HEK293T (cell line): ENCODE measurements at regions not wholly inside any gene's neighbourhood (a gene's known extent, or its start where the extent isn't known, plus 50 kb on each side); places are given as distances from the start of the nearest gene placed in this dataset.
"Not testable (repeated sequence)": the region's sequence is repeated elsewhere in the genome, so short reads cannot be mapped to it uniquely, and the experiment has no call there.

Source experiments
- CTCF ChIA-PET: fragments of 350-600 bp; formaldehyde crosslinking; extraction: SDS; loops from one replicate; lab custom pipeline; 2021; ENCODE audit warnings: antibody characterized with exemption, inconsistent platforms; lab: Yijun Ruan, JAX
- POLR2A ChIA-PET: fragments of 350-600 bp; formaldehyde crosslinking; extraction: SDS; loops from one replicate; lab custom pipeline; 2020; ENCODE audit warnings: antibody characterized with exemption, inconsistent platforms; lab: Yijun Ruan, JAX
- DNase-seq: peaks from one replicate; pipeline ENCODE4 v3.0.0; 2012; ENCODE audit warnings: mixed read lengths; ENCODE audit errors: extremely low spot score
- ARNT ChIP-seq: fragments of 450-650 bp; IDR thresholded peaks from 2 replicates; pipeline ENCODE4 v1.6.1; 2017; ENCODE audit warnings: mild to moderate bottlenecking
- BHLHE40 ChIP-seq: fragments of 450-650 bp; IDR thresholded peaks from 2 replicates; pipeline ENCODE4 v1.6.1; 2016; ENCODE audit warnings: mild to moderate bottlenecking, moderate library complexity, borderline replicate concordance
- CTBP1 ChIP-seq: fragments of 450-650 bp; IDR thresholded peaks from 2 replicates; pipeline ENCODE4 v1.6.1; 2016; ENCODE audit warnings: borderline replicate concordance
- ELF4 ChIP-seq: fragments of 450-650 bp; IDR thresholded peaks from 2 replicates; pipeline ENCODE4 v1.6.1; 2017; ENCODE audit warnings: antibody characterized with exemption
- FOXA1 ChIP-seq: fragments of 450-650 bp; IDR thresholded peaks from 2 replicates; pipeline ENCODE4 v1.6.1; 2016; ENCODE audit warnings: mild to moderate bottlenecking
- FOXK2 ChIP-seq: fragments of 450-650 bp; IDR thresholded peaks from 2 replicates; pipeline ENCODE4 v1.6.1; 2016; ENCODE audit warnings: mild to moderate bottlenecking
- FOXM1 ChIP-seq: fragments of 450-650 bp; IDR thresholded peaks from 2 replicates; pipeline ENCODE4 v1.6.1; 2017; ENCODE audit warnings: mild to moderate bottlenecking, borderline replicate concordance
- HDGF ChIP-seq: fragments of 450-650 bp; IDR thresholded peaks from 2 replicates; pipeline ENCODE4 v1.6.1; 2017; ENCODE audit warnings: antibody characterized with exemption, borderline replicate concordance
- L3MBTL2 ChIP-seq: fragments of 450-650 bp; conservative IDR thresholded peaks from 2 replicates; pipeline ENCODE4 v1.6.1; 2016; ENCODE audit warnings: mild to moderate bottlenecking
- LEF1 ChIP-seq: fragments of 450-650 bp; IDR thresholded peaks from 2 replicates; pipeline ENCODE4 v1.6.1; 2017; ENCODE audit warnings: mild to moderate bottlenecking, borderline replicate concordance
- NFRKB ChIP-seq: fragments of 450-650 bp; IDR thresholded peaks from 2 replicates; pipeline ENCODE4 v1.6.1; 2016; ENCODE audit warnings: mild to moderate bottlenecking, moderate library complexity
- PKNOX1 ChIP-seq: fragments of 450-650 bp; IDR thresholded peaks from 2 replicates; pipeline ENCODE4 v1.6.1; 2016
- SP1 ChIP-seq: fragments of 450-650 bp; IDR thresholded peaks from 2 replicates; pipeline ENCODE4 v1.6.1; 2017
- SUZ12 ChIP-seq: fragments of 450-650 bp; IDR thresholded peaks from 2 replicates; pipeline ENCODE4 v1.6.1; 2016; ENCODE audit warnings: mild to moderate bottlenecking
- TARDBP ChIP-seq: fragments of 450-650 bp; IDR thresholded peaks from 2 replicates; pipeline ENCODE4 v1.6.1; 2016
- ZNF384 ChIP-seq: fragments of 450-650 bp; IDR thresholded peaks from 2 replicates; pipeline ENCODE4 v1.6.1; 2016

DNA sequence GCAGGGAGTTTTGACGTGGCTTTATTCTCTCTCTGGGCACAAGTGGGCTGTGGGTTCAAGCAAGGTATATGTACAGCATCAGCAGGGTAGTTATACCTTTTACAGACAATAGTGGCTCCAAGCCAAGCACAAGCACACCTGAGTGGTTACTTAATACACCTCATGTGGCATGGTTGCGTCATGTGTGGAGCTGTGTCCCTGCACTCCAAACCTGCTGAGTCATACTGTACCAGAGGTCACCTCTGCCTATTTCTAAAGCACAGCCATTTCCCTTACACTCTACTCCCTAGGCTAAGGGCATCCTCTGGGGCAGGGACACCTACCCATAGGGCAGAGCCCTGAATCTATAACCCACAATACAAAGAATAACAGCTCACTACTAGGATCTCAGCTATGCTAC is 147.3 kb downstream of the OSTF1 start:
- no peak for TF ChIP-seq FOXM1
- TF ChIP-seq ZNF384, result no peak
- no peak for TF ChIP-seq BHLHE40
- no peak for TF ChIP-seq ARNT
- no peak for TF ChIP-seq TARDBP
- TF ChIP-seq LEF1, result no peak
- TF ChIP-seq SUZ12, result no peak
- no peak for TF ChIP-seq ELF4
- no peak for TF ChIP-seq SP1
- TF ChIP-seq PKNOX1, result no peak
- POLR2A ChIA-PET, result no interaction called here
- CTCF ChIA-PET, result no interaction called here
- no peak for DNase-seq

GRCh38 chr9:75238311-75238976 is 150.1 kb downstream of the OSTF1 start:
- ChIA-PET POLR2A (no interaction called here), CTCF (interaction anchor here (0.5 kb wide), 1 partner anchor 271 kb away, joined by 3 read pairs; no protein-coding TSS in a partner anchor)
- DNase-seq, result peak; percentile 57
- TF ChIP-seq FOXK2, result no peak
- no peak for TF ChIP-seq L3MBTL2
- no peak for TF ChIP-seq TARDBP
- TF ChIP-seq ZNF384, result no peak
- no peak for TF ChIP-seq BHLHE40
- TF ChIP-seq CTBP1, result no peak
- no peak for TF ChIP-seq ARNT
- no peak for TF ChIP-seq FOXM1
- no peak for TF ChIP-seq SUZ12

GRCh38 chr9:75239176-75239575 is 150.9 kb downstream of the OSTF1 start:
- ChIA-PET CTCF (no interaction called here), POLR2A (no interaction called here)
- TF ChIP-seq ELF4 (no peak), PKNOX1 (no peak), HDGF (no peak), SUZ12 (no peak)
- no peak for DNase-seq

DNA sequence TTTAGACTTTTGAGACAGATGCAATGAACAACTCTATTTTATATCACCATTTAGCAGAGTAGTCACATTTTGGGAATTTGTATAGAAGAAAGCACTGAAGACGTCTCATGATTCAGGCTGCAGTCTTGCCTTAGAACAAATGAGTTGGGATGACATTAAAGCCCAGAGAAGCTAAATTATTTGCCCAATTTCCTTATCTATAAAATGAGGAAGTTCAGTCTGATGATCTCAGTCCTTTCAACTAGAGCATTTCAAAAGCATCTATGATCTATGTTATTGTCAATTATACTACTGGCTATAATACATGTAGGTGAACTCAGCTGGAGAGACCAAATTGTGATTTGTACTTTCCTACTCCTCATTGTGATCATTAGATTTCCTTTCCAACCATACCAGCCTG is 154.1 kb downstream of the OSTF1 start:
- ChIA-PET CTCF (no interaction called here), POLR2A (no interaction called here)
- no peak for TF ChIP-seq FOXA1
- TF ChIP-seq NFRKB, result no peak
- TF ChIP-seq SUZ12, result no peak
- no peak for TF ChIP-seq TARDBP
- TF ChIP-seq CTBP1, result no peak
- TF ChIP-seq HDGF, result no peak
- TF ChIP-seq ELF4, result no peak
- TF ChIP-seq SP1, result no peak
- TF ChIP-seq FOXK2, result no peak
- DNase-seq, result no peak

DNA sequence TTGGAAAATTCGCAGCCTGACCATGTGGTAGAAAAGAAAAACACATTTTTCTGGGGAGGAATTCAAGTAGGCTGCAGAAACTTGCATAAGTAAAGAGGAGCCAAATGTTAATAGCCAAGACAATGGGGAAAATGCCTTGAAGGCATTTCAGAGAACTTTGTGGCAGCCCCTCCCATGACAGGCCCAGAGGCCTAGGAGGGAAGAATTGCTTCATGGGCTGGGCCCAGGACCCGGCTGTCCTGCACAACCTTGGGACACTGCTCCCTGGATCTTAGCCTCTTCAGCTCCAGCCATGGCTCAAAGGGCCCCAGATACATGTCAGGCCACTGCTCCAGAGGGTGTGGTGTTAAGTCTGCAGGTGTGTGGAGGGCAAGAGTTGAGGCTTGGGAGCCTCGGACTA is 158.6 kb downstream of the OSTF1 start:
- POLR2A ChIA-PET, result no interaction called here
- CTCF ChIA-PET, result no interaction called here
- no peak for TF ChIP-seq ZNF384
- no peak for TF ChIP-seq ARNT
- no peak for TF ChIP-seq L3MBTL2
- no peak for TF ChIP-seq NFRKB
- no peak for TF ChIP-seq FOXA1
- no peak for TF ChIP-seq SP1
- no peak for TF ChIP-seq BHLHE40
- TF ChIP-seq SUZ12, result no peak
- no peak for TF ChIP-seq TARDBP
- TF ChIP-seq FOXK2, result no peak
- TF ChIP-seq LEF1, result no peak
- no peak for TF ChIP-seq ELF4

DNA sequence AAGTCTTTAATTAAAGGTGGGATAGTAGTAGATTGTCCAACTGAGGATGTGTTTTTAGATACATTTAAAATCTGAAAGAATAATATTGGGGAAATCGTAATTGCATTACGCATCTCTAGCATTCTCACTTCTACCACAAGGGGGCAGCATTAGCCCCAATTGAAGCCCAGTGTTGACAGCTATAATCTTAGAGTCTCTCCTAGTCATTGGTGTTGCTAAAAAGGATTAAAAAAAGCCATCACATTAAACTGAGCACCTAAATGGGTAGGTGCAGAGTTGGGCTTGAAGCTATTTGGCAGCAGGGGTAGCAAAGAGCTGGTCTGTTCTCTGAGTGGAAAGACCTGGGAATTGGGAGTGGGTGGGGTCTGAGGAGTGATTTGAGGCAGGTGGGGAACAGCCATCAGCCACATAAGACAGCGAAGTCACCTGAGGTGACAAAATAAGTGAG is 177.2 kb downstream of the OSTF1 start:
- CTCF ChIA-PET, result interaction anchor here (0.6 to 1.3 kb wide), 2 partner anchors 15 to 589 kb away, joined by 3 to 4 read pairs; no protein-coding TSS in a partner anchor
- no peak for TF ChIP-seq TARDBP
- peak; percentile 55 for DNase-seq
- POLR2A ChIA-PET, result no interaction called here

More for the DNA sequence above, 158.6 kb downstream of the OSTF1 start:
- DNase-seq, result no peak

DNA sequence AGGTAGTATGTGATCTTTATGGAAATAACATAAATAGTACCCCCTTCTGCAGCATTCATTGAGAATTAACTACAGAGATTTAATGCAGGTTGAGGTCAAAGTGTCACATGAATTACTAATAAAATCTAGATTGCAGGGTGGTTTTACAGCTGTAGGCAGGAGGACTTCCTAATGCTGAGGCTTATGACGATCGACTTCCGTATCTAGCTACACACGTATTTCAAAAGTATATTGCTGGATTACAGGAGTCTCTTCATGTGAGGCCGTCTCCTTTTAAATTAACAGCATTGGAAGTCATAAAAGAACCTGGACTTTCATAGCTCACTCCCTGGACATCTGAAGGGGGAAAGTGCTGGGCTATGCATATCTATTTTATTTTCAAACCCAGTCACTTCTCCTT is 180.9 kb downstream of the OSTF1 start:
- CTCF ChIA-PET, result no interaction called here

DNA sequence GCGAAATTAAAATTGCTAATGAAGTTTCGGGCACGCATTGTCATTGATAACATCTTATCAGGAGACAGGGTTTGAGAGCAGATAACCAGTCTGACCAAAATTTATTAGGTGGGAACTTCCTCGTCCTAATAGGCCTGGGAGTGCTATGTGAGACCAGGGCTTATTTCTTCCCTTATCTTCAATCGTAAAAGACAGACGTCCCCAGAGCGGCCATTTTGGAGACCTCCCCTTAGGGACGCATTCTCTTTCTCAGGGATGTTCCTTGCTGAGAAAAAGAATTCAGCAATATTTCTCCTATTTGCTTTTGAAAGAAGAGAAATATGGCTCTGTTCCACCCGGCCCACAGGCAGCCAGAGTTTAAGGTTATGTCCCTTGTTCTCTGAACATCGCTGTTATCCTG is 184.7 kb downstream of the OSTF1 start:
- POLR2A ChIA-PET, DNase-seq, CTCF ChIA-PET: not testable (repeated sequence)

More for the DNA sequence above, 180.9 kb downstream of the OSTF1 start:
- POLR2A ChIA-PET, result no interaction called here
- TF ChIP-seq FOXK2 (no peak), HDGF (no peak), SUZ12 (no peak), LEF1 (no peak), L3MBTL2 (no peak), PKNOX1 (no peak), TARDBP (no peak), FOXM1 (no peak), ARNT (no peak)
- DNase-seq, result no peak
